Esophagus mucosa (tissue), 1 donor: ENCODE measurements at regions not wholly inside any gene's neighbourhood (a gene's known extent, or its start where the extent isn't known, plus 50 kb on each side); places are given as distances from the start of the nearest gene placed in this dataset.

Source experiments
- ATAC-seq: fragments of 200-7000 bp; cut with Tn5 transposase; one replicate; pipeline ENCODE4 v1.9.1; 2020
- donor health status: DM: yes; HTN: yes; CAD: no.

DNA sequence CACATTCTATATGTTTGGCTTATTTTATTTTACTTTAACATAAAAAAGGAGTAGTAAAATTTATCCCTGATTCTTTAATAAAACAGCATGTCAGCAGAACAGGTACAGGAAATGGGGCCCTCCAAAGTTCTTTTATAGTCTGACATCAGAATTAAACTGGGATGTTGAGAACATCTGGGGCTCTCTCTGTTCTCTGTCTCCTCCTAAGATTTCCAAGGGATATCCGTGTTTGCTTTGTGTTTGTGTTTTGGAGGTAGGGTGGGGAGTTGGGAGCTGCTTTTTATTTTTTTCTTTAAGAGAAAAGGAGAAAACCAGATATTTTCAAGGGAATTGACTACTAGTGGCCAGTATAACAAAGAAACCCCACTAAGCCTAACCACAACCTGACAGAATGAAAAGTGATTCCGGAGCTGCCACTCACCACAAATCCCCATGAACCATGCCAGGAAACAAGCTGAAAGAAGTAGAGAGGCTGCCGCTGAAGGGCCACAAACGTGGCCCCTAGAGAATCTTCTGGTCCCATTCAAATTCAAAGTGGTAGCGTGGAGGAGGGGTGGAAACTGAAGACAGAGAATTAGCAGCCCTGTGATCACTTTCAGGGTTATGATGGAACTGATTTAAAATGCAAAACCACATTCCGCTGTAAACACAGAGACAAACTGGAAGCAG is 369.6 kb upstream of the ADGRL2 start:
- ATAC-seq: no peak

DNA sequence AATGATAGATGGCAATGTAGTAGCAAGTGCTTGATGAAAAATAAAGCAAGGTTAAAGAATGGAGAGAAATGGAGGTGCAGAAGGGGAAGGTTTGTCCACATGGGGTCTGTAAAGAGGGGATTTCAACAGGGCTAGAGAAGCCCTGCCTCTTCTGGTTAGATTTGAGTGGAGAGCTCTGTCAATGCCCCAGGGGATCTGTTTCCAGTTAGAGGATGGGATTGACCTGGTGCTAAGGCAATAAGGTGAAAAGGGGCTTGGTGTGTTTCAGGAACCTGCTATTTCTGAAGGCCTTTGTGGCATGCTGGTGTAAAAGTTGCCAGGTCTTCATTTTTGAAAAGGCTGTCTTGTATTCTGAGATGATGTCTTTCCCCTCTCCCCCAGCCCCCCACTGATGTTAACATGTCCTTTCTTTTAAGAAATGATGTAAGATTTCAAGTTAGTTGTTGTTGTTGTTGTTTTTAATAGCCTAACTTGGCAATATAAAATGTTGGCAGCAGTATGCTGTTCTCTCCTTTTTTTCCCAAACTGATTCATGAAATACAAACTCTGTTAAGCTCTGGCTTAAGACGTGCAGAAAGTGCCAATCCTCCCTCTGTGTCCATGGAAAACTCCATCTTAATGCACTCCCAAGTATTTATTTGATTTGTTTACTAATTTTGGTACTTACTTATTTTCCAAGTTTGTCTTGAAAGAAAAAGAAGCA is 370.3 kb upstream of the ADGRL2 start:
- no peak for ATAC-seq

DNA sequence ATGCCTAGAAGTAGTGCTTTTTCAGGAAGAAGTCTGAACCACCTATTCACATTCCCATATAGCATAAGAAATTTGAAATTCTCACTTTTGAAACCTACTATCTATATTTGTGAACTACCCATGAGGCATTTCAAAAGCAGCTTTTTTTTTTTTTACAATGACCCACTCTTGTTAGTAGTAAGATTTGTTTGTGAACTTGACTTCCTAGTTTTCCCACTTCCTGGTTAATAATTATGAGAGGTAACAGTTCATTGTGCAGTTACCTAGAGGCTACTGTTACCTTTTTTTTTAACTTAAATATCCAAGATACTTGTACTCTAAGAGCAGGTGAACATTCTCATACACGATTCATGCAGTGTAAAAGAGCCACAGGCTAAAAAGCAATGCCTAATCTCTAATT is 371.7 kb upstream of the ADGRL2 start:
- no peak for ATAC-seq

GRCh38 chr1:81424816-81425215 is 375.9 kb upstream of the ADGRL2 start:
- no peak for ATAC-seq

GRCh38 chr1:81424061-81424460 is 376.7 kb upstream of the ADGRL2 start:
- ATAC-seq: no peak

GRCh38 chr1:81420760-81421159 is 380.0 kb upstream of the ADGRL2 start:
- ATAC-seq: no peak

DNA sequence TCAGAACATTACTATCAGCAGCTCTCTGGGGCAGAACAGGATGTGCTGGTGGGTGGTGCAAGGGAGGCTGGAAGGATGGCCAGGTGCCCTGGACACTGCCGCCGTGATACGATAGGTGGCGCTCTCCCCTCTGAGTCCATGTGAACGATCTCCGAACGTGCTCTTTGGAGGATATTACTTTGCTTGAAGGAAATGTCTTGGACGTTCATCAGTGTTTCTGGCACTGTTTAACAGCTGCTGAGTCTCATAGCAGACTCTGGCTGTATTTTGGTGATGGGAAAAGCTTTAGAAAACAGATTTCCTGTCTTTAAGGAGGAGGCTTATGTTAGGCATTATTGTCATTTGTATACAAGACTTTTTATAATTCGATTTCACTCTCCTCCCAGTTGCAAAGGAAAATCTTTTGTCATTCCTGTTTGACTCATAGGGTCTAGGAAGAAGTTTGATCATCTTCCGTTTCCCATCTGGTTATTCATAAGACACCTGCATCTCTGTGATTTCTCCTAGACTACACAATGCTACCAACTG is 386.2 kb upstream of the ADGRL2 start:
- peak; percentile 67 for ATAC-seq

GRCh38 chr1:81412954-81413353 is 387.8 kb upstream of the ADGRL2 start:
- ATAC-seq: no peak

DNA sequence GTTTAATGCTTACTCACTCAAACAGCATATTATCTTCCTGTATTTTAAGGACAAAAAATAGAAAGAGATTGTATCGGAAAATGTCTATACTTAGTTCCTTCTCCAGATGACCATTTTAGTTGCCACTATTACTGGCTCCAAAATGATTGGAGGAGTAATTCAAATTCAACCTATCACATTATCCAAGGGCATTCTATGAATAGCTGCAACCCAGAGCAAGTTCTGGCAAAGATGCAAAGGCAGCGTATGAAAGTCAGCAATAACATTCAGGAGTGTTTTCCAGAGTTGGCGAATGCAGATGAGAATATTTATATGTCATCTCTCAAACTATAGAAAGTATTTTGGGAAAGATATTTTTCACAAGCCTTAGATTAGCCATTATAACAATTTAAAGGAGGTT is 389.8 kb upstream of the ADGRL2 start:
- no peak for ATAC-seq

DNA sequence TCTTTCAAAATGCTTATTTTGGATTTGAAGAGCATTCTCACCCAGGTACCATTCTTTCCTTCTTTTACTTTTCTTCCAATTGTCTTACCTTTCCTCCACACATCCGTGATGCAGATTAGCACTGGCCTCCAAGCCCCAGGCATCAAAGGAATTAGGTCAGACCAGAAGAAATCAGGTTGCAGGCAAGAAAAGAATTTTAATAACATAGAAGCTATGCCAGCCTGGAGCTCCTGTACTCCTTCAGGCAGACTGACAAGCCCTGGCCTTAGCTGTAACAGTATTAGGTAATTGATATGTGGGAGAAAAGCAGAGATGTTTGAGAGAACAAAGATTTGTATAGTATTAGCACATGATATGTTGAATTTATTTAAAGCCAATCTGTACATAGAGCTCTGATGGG is 390.4 kb upstream of the ADGRL2 start:
- ATAC-seq: no peak

DNA sequence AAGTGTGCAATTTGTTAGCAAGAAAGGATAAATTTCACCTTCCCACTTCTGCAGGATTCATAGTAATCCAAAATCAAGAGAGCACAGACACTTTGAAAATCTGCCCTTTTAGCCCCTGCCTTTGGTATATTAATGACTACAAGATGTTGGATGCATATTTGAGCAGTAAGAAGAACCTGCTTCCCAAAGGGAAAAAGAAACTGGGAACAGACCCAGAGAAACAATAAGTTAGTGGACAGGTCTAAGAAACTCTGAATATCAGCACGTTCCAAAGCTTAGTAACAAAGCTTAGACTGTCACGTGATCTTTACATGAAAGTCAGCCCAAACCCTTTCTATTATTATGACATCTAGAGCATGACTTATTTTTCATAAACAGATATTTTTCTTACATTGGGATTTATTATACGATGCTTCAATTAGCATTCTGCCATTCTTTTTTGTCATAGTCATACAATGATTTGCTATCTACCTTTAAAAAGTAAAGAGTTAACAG is 390.9 kb upstream of the ADGRL2 start:
- ATAC-seq: no peak

- no peak for ATAC-seq
Measured at GRCh38 chr1:81409262-81409661, 391.5 kb upstream of the ADGRL2 start.

DNA sequence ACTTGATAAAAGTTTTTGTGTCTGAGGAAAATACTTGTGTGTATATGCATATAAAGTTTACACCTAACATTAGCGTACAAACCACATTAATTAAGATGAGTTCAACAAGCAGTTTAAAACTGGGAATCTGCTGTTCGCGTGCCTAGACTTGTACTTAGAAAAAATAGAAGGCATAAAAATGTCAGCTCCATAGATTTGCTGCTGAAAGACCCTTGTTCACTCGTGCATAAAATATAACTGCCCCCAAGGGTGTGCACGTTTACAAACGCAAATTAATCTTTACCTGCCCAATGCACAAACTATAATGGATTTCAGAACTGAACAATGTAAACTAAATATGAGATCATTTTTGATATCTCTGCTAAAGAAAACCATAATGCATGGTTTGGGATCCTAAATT is 392.3 kb upstream of the ADGRL2 start:
- ATAC-seq: no peak

DNA sequence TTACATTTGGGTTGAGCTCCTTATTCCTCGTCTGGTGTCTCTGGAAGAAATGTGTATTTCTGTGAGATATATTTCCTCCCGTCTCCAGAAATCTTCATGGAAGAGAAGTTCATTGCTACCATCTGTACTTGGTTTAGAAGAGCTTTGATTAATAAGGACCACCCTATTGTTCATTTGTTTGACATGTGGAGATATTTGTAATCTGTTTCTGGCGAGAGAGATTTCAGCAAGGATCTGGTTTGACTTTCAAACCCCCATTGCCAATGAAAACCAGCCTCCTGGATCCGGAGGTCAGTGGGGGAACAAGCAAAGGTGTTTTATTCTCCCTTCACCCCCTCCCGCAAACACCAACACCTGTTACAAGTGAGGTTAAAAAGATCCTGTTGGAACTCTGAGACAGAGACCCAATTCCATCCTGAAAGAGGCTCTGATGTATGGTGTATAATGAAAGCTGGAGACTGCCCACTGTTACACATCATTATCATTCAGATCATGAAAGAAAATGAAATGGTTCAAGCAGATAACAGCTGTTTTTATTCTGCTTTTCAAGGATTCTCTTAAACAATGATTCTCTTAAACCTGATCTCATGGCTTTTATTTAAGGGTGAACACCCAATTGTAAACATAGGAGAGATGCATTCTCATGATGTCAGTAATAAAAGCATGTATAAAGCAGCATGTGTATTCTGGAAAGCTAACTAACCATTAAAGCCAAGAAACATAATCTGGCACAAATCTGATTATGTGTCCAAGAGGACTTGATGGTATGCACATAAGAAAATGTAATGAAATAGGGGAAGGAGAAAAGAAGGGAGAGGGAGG is 393.5 kb upstream of the ADGRL2 start:
- no peak for ATAC-seq

DNA sequence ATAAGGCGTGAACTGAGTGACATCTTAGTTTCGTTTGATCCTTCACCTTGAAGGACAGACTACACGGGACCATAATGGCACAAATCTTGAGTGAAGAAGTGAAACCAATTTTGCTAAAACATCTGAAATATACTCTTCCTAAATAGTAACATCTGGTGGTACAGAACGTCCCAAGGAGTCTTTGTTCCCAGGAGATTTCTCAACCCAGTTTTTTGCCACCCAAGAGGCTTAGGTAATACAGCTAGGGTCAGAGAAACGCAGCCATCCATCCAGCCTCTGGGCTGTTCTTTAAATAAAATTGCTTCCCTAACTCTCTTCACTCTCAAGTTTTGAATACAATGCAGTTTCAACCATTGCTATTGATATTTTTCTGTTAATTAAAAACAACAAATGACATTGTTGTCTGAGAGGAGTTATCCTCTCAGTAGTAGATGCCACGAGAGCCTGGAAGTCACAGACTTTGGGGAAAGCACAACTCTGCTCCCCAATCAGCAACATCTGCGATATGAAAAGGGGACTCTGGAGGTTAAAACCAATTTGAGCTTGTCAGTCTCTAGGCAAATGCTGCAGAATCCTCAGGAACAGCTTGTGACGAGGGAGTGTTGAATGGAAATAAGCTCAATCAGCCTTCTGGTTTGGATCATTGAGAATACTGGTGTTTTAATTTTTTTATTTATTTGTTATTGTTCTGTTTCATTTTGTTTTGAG is 394.3 kb upstream of the ADGRL2 start:
- no peak for ATAC-seq

DNA sequence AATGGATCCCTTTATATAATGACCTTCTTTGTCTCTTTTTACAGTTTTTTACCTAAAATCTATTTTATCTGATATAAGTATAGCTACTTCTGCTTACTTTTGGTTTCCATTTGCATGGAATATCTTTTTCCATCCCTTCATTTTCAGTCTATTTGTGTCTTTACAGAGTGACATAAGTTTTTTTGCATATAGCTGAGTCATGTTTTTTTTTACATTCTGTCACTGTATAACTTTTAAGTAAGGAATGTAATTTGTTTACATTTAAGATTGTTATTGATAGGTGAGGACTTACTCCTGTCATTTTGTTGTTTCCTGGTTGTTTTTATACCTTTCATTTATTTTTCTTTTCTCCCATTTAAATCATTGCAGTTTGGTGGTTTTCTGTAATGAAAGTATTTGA is 402.7 kb upstream of the ADGRL2 start:
- no peak for ATAC-seq

- ATAC-seq: no peak
Measured at GRCh38 chr1:81392526-81393226, 408.1 kb upstream of the ADGRL2 start.

DNA sequence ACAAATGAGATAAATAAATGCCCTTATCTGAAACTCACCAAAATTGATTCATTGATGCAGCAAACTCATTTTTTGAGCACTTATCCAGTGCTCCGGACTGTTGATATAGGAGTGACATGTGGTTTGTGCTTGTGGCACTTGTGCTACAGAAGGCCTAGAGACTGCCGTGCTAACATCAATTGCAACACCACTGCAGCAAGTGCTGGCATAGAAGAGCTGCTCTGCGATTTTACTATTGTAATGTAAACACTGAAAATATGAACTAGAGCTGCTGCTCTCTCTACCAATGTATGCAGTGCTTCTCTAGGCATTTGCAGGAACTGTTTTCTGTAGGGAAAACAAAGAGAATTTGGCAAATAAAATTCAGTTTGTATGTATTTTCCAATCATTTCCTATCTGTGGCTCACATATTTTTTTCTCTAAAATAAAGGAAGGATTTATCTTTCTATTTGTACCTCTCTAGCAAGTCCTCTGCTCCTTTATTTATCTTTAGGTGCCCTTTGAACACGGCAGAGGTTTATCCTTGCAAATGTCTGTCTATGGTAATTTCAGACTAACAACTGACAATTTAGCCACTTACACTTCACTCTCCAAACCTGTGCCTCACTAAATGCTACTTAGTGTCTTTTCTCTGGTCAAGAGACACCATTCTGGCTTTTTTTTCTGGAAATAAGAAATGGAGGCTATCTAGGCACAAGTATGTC is 409.5 kb upstream of the ADGRL2 start:
- no peak for ATAC-seq

GRCh38 chr1:81388435-81388834 is 412.3 kb upstream of the ADGRL2 start:
- no peak for ATAC-seq

DNA sequence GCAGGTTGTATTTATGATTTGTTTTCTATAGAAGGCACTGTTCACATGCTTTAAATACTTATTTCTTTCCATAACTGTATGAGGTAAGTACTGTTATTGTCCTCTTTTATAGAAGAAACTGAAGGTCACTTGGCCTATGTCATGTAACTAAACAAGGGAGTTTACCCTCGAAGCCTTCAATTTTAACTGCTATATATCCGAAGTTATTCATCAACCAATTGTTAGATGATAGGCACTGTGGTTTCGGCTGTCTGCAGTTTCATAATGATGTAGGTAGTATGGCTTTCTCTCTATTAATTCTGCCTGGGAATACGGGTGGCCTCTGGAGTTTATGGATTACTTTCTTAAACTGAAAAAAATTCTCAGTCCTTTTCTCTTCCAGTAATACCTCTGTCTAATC is 413.3 kb upstream of the ADGRL2 start:
- no peak for ATAC-seq

- no peak for ATAC-seq
Measured at GRCh38 chr1:81382561-81382960, 418.2 kb upstream of the ADGRL2 start.
